GM12878 (cell line): ENCODE measurements at regions not wholly inside any gene's neighbourhood (a gene's known extent, or its start where the extent isn't known, plus 50 kb on each side); places are given as distances from the start of the nearest gene placed in this dataset.

Source experiments
- ATAC-seq: fragments of 200-7000 bp; cut with Tn5 transposase; 3 replicates; pipeline ENCODE4 v1.9.1; 2020; ENCODE audit warnings: mild to moderate bottlenecking, moderate library complexity
- BruUV-seq: library from RNA; stranded (reverse); fragments of 400-500 nt; replicated peaks from 2 replicates; lab custom pipeline; 2021; lab: Mats Ljungman, UMichigan
- CTCF ChIA-PET: fragments of 300-600 bp; sonication (Branson Sonifier 250); formaldehyde crosslinking; extraction: SDS; loops from one replicate; lab custom pipeline; 2021; ENCODE audit warnings: inconsistent platforms; lab: Yijun Ruan, JAX
- POLR2A ChIA-PET: fragments of 350-600 bp; formaldehyde crosslinking; extraction: SDS; loops from one replicate; lab custom pipeline; 2021; ENCODE audit warnings: inconsistent platforms; lab: Charles Lee
- RAD21 ChIA-PET: fragments of 300-600 bp; sonication (Branson Sonifier 250); formaldehyde crosslinking; loops from one replicate; lab custom pipeline; 2023; ENCODE audit warnings: antibody characterized with exemption; ENCODE audit not compliant: unreplicated experiment; lab: Charles Lee
- SMC1A ChIA-PET: fragments of 300-600 bp; sonication (Branson Sonifier 250); formaldehyde crosslinking; loops from one replicate; lab custom pipeline; 2023; ENCODE audit not compliant: unreplicated experiment, uncharacterized antibody; lab: Charles Lee
- DNase-seq: peaks from one replicate; pipeline ENCODE4 v3.0.0-alpha.2; 2011; ENCODE audit warnings: low read depth, low spot score
- FAIRE-seq: peaks from 3 replicates; lab custom pipeline; 2011; peaks lifted over from hg19 to GRCh38; lab: Jason Lieb, UNC
- H2AFZ ChIP-seq: 2 replicates; pipeline ENCODE4 v1.6.0; 2011; ENCODE audit warnings: low read depth, low read length, control low read depth; ENCODE audit not compliant: control insufficient read depth
- H3K27ac ChIP-seq: 2 replicates; pipeline ENCODE4 v1.5.1; 2011; ENCODE audit warnings: control low read depth; ENCODE audit not compliant: control insufficient read depth, insufficient read depth
- H3K27me3 ChIP-seq, 2 experiments: replicated peaks in 1 of 2; 2 replicates each; pipeline versions ENCODE4 v1.6.0 to v1.6.1; 2011; ENCODE audit warnings: low read length in 1 of 2; ENCODE audit not compliant: control insufficient read depth in 2 of 2, insufficient read depth in 2 of 2
- H3K36me3 ChIP-seq, 2 experiments: 2 replicates each; pipeline ENCODE4 v1.5.1; 2011; ENCODE audit warnings: low read length in 1 of 2; ENCODE audit not compliant: control insufficient read depth in 2 of 2, insufficient read depth in 2 of 2
- H3K4me1 ChIP-seq: 2 replicates; pipeline ENCODE4 v1.6.1; 2011; ENCODE audit warnings: mild to moderate bottlenecking, low read length, moderate library complexity, mixed read lengths; ENCODE audit not compliant: control insufficient read depth, insufficient read depth
- H3K4me2 ChIP-seq: 2 replicates; pipeline ENCODE4 v1.6.0; 2011; ENCODE audit warnings: control low read depth; ENCODE audit not compliant: control insufficient read depth, insufficient read depth
- H3K4me3 ChIP-seq: fragments of 200-600 bp; sonication (generic); 2 replicates; pipeline ENCODE4 v1.5.1; 2016
- H3K79me2 ChIP-seq: 2 replicates; pipeline ENCODE4 v1.6.0; 2011; ENCODE audit warnings: low read length; ENCODE audit not compliant: control insufficient read depth, insufficient read depth
- H3K9ac ChIP-seq: 2 replicates; pipeline ENCODE4 v1.8.0; 2011; ENCODE audit warnings: low read length, control low read depth, mixed read lengths; ENCODE audit not compliant: control insufficient read depth, insufficient read depth
- H3K9me3 ChIP-seq: replicated peaks from 3 replicates; pipeline ENCODE4 v1.5.1; 2011; ENCODE audit warnings: mild to moderate bottlenecking, low read length; ENCODE audit not compliant: control insufficient read depth, insufficient read depth
- H4K20me1 ChIP-seq: 2 replicates; pipeline ENCODE4 v1.6.0; 2011; ENCODE audit not compliant: control insufficient read depth, insufficient read depth
- ATF3 ChIP-seq: IDR thresholded peaks from 2 replicates; pipeline ENCODE4 v1.6.1; 2011; ENCODE audit warnings: low read depth, mild to moderate bottlenecking, low read length, moderate library complexity, borderline replicate concordance; ENCODE audit errors: extremely low read depth
- FOS ChIP-seq: IDR thresholded peaks from 3 replicates; pipeline ENCODE4 v1.6.1; 2011; ENCODE audit warnings: borderline replicate concordance; ENCODE audit not compliant: insufficient read length; ENCODE audit errors: extremely low read depth
- GATAD2B ChIP-seq: fragments of 450-650 bp; conservative IDR thresholded peaks from 2 replicates; pipeline ENCODE4 v1.6.1; 2017; ENCODE audit warnings: low read depth, mild to moderate bottlenecking, moderate library complexity
- HDGF ChIP-seq: fragments of 450-650 bp; IDR thresholded peaks from 2 replicates; pipeline ENCODE4 v1.6.1; 2016; ENCODE audit warnings: antibody characterized with exemption
- PAX5 ChIP-seq: IDR thresholded peaks from 2 replicates; pipeline ENCODE4 v1.6.1; 2011; ENCODE audit warnings: low read depth, low read length, borderline replicate concordance
- PAX8 ChIP-seq: fragments of 450-650 bp; IDR thresholded peaks from 2 replicates; pipeline ENCODE4 v1.6.1; 2017; ENCODE audit warnings: mild to moderate bottlenecking, moderate library complexity
- RAD51 ChIP-seq: fragments of 450-650 bp; IDR thresholded peaks from 2 replicates; pipeline ENCODE4 v1.6.1; 2016; ENCODE audit warnings: moderate library complexity, mild to moderate bottlenecking, inconsistent platforms
- SKIL ChIP-seq: fragments of 450-650 bp; IDR thresholded peaks from 2 replicates; pipeline ENCODE4 v1.6.1; 2017; ENCODE audit warnings: mild to moderate bottlenecking, low read depth, inconsistent platforms; ENCODE audit not compliant: poor library complexity, severe bottlenecking
- SMAD5 ChIP-seq: IDR thresholded peaks from 2 replicates; pipeline ENCODE4 v1.6.1; 2016; ENCODE audit warnings: antibody characterized with exemption, low read depth
- TAF1 ChIP-seq: IDR thresholded peaks from 2 replicates; pipeline ENCODE4 v1.6.1; 2011; ENCODE audit warnings: mild to moderate bottlenecking, low read depth, low read length, borderline replicate concordance
- WRNIP1 ChIP-seq: IDR thresholded peaks from 2 replicates; pipeline ENCODE4 v1.6.1; 2011; ENCODE audit warnings: low read depth, low read length, improper control_type of control experiment, borderline replicate concordance
- ZNF207 ChIP-seq: fragments of 450-650 bp; IDR thresholded peaks from 2 replicates; pipeline ENCODE4 v1.6.1; 2014; ENCODE audit warnings: antibody characterized with exemption, mild to moderate bottlenecking, borderline replicate concordance
- ZNF217 ChIP-seq: fragments of 450-650 bp; IDR thresholded peaks from 2 replicates; pipeline ENCODE4 v1.6.1; 2017; ENCODE audit warnings: antibody characterized with exemption, mild to moderate bottlenecking
- ZNF274 ChIP-seq: IDR thresholded peaks from one replicate; pipeline ENCODE4 v1.8.0; 2011; ENCODE audit not compliant: insufficient read length, insufficient read depth
- ZNF384 ChIP-seq: IDR thresholded peaks from 2 replicates; pipeline ENCODE4 v1.6.1; 2012; ENCODE audit warnings: low read depth, mild to moderate bottlenecking, low read length, improper control_type of control experiment, borderline replicate concordance
- WGBS: methylation state at CpG from one replicate; pipeline ENCODE4 v1.1.6; 2016; ENCODE audit warnings: low lambda C conversion rate; ENCODE audit not compliant: insufficient replicate concordance, insufficient coverage; ENCODE audit errors: missing lambda C conversion rate; 5-methylcytosine and 5-hydroxymethylcytosine counted together
- in situ Hi-C: fragments of 300-500 bp; cut with MboI; formaldehyde crosslinking; loops from 9 replicates; pipeline ENCODE4 v1.14.3; 2018; ENCODE audit warnings: mixed read lengths
- intact Hi-C: fragments of 100-400 bp; cut with micrococcal nuclease; formaldehyde crosslinking; loops from one replicate; pipeline ENCODE4 v1.14.2; 2022; ENCODE audit not compliant: unreplicated experiment
- TF ChIP-seq, protein P1 (sequence below): fragments of 450-650 bp; IDR thresholded peaks from 2 replicates; pipeline ENCODE4 v1.6.1; 2014; ENCODE audit warnings: mild to moderate bottlenecking
- TF ChIP-seq, protein P2 (sequence below): fragments of 150-350 bp; IDR thresholded peaks from 2 replicates; pipeline ENCODE4 v1.6.1; 2016; ENCODE audit warnings: low read depth, low read length

GRCh38 chr18:44047585-44047984, 633.1 kb upstream of the SETBP1 start (continued):
- TF ChIP-seq, protein P1, sequence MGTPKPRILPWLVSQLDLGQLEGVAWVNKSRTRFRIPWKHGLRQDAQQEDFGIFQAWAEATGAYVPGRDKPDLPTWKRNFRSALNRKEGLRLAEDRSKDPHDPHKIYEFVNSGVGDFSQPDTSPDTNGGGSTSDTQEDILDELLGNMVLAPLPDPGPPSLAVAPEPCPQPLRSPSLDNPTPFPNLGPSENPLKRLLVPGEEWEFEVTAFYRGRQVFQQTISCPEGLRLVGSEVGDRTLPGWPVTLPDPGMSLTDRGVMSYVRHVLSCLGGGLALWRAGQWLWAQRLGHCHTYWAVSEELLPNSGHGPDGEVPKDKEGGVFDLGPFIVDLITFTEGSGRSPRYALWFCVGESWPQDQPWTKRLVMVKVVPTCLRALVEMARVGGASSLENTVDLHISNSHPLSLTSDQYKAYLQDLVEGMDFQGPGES = no peak

DNA sequence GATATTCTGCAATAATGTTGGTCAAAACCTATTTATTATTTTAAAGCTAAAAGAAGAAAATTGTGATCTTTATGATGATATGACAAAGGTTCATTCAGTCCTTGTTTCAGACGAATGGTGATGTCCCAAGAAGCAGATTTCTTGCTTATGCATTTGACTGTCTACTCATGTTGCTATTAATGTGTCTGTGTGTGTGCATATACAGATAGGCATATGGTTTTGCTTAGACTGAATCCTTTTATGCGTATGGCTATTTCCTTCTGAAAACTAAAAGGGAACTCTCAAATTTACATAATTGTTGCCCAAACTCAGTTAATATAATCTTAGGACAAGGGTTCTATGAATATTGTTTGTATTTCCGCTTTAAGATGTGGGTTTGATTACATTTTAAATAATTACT, 632.3 kb upstream of the SETBP1 start:
- Histone ChIP-seq H3K4me1 (no peaks in the 10 kb centered on the region), H3K9ac (no peak overlapping the region), H3K27me3 (no peaks in the 10 kb centered on the region), H2AFZ (no peak overlapping the region), H3K27ac (no peak overlapping the region), H3K9me3 (no peaks in the 10 kb centered on the region), H3K79me2 (no peaks in the 10 kb centered on the region), H4K20me1 (no peaks in the 10 kb centered on the region), H3K4me2 (no peak overlapping the region), H3K36me3 (no peaks in the 10 kb centered on the region), H3K4me3 (no peak overlapping the region)
- BruUV-seq = no TSS peak
- SMC1A ChIA-PET = no interaction called here
- RAD21 ChIA-PET = no interaction called here
- POLR2A ChIA-PET = no interaction called here
- FAIRE-seq (no peak), DNase-seq (no peak), ATAC-seq (no peak)
- in situ Hi-C loops = no loop called here
- CTCF ChIA-PET = no interaction called here
- no peak for TF ChIP-seq FOS
- TF ChIP-seq ZNF274 = no peak
- TF ChIP-seq TAF1 = no peak
- TF ChIP-seq PAX5 = no peak
- no peak for TF ChIP-seq ZNF217
- TF ChIP-seq HDGF = no peak
- no peak for TF ChIP-seq ZNF384
- no peak for TF ChIP-seq ZNF207
- TF ChIP-seq, protein P1 = no peak
- no peak for TF ChIP-seq SKIL
- no peak for TF ChIP-seq ATF3
- no peak for TF ChIP-seq WRNIP1
- TF ChIP-seq, protein P2, sequence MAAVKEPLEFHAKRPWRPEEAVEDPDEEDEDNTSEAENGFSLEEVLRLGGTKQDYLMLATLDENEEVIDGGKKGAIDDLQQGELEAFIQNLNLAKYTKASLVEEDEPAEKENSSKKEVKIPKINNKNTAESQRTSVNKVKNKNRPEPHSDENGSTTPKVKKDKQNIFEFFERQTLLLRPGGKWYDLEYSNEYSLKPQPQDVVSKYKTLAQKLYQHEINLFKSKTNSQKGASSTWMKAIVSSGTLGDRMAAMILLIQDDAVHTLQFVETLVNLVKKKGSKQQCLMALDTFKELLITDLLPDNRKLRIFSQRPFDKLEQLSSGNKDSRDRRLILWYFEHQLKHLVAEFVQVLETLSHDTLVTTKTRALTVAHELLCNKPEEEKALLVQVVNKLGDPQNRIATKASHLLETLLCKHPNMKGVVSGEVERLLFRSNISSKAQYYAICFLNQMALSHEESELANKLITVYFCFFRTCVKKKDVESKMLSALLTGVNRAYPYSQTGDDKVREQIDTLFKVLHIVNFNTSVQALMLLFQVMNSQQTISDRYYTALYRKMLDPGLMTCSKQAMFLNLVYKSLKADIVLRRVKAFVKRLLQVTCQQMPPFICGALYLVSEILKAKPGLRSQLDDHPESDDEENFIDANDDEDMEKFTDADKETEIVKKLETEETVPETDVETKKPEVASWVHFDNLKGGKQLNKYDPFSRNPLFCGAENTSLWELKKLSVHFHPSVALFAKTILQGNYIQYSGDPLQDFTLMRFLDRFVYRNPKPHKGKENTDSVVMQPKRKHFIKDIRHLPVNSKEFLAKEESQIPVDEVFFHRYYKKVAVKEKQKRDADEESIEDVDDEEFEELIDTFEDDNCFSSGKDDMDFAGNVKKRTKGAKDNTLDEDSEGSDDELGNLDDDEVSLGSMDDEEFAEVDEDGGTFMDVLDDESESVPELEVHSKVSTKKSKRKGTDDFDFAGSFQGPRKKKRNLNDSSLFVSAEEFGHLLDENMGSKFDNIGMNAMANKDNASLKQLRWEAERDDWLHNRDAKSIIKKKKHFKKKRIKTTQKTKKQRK = no peak
- TF ChIP-seq PAX8 = no peak
- no peak for TF ChIP-seq GATAD2B
- no peak for TF ChIP-seq RAD51
- TF ChIP-seq SMAD5 = no peak
- intact Hi-C loops = no loop called here
- 15% methylated on average over 3 of the region's 3 CpGs for WGBS
